ENCODE measurements at regions not wholly inside any gene's neighbourhood (a gene's known extent, or its start where the extent isn't known, plus 50 kb on each side); places are given as distances from the start of the nearest gene placed in this dataset.

DNA sequence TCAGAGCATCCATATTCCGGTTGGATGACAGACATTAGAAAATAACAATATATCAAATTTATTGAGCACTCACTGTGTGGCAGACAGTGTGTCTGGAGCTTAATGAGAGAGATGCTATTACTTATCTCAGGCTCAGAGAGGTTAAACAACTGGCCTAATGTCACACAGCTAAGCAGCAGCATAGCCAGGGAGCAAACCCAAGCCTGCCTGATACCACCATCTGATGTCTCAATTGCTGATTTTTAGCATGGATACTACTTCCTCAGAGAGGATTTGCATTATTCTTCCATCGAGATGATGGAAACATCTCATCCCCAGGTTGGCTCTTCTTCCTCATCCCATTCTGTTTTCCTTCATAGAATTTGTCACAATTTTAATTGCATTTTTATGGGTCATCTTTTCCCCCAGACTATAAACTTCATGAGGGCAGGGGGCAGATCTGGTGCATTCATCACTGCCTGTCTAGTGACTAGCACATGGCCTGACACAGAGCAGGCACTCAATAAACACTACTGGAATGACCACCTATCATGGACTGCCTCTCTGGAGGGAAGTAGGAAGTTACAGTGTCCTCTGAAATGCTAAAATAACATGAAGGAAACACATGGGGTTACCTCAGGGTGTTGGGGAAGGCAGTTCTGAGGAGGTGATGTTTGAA lies 344.8 kb upstream of the CCL2 start:
- TF ChIP-seq, protein P1, sequence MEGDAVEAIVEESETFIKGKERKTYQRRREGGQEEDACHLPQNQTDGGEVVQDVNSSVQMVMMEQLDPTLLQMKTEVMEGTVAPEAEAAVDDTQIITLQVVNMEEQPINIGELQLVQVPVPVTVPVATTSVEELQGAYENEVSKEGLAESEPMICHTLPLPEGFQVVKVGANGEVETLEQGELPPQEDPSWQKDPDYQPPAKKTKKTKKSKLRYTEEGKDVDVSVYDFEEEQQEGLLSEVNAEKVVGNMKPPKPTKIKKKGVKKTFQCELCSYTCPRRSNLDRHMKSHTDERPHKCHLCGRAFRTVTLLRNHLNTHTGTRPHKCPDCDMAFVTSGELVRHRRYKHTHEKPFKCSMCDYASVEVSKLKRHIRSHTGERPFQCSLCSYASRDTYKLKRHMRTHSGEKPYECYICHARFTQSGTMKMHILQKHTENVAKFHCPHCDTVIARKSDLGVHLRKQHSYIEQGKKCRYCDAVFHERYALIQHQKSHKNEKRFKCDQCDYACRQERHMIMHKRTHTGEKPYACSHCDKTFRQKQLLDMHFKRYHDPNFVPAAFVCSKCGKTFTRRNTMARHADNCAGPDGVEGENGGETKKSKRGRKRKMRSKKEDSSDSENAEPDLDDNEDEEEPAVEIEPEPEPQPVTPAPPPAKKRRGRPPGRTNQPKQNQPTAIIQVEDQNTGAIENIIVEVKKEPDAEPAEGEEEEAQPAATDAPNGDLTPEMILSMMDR (IDR thresholded peaks at IDR 0.05; ENCODE audit: control extremely low read depth, extremely low read depth): no peak
- H3K27me3 ChIP-seq (ENCODE audit: control insufficient read depth in 3 of 3, insufficient read depth in 3 of 3, low read length in 2 of 3): no peaks in the 10 kb centered on the region
- DNase-seq (no peak), ATAC-seq (ENCODE audit: insufficient read depth, low FRiP score) (no peak)
- H3K9ac ChIP-seq (ENCODE audit: insufficient read depth in 1 of 2, low read length in 2 of 2): no peak overlapping the region
- WGBS, 2 donors: 94 to 95% methylated on average over 2 of the region's 2 CpGs
- no peak overlapping the region for H3K4me3 ChIP-seq
- no peaks in the 10 kb centered on the region for H3K36me3 ChIP-seq (ENCODE audit: control insufficient read depth in 4 of 4, insufficient read depth in 4 of 4, low read length in 4 of 4)
- H3K27ac ChIP-seq (ENCODE audit: low read depth in 1 of 2, low read length in 1 of 2): no peak overlapping the region
- H3K4me1 ChIP-seq (ENCODE audit: control insufficient read depth in 5 of 5, insufficient read depth in 5 of 5, low read length in 5 of 5): no peaks in the 10 kb centered on the region
- peaks cover 0 to 3% (median 0%) of the 10 kb centered on the region in 4 donors for H3K9me3 ChIP-seq (ENCODE audit: control insufficient read depth in 4 of 4, insufficient read depth in 3 of 4, low read length in 3 of 4)

GRCh38 chr17:33914125-33914524 lies 341.0 kb upstream of the CCL2 start:
- Histone ChIP-seq H3K36me3 (ENCODE audit: control insufficient read depth in 4 of 4, insufficient read depth in 4 of 4, low read length in 4 of 4) (no peaks in the 10 kb centered on the region), H3K27me3 (ENCODE audit: control insufficient read depth in 3 of 3, insufficient read depth in 3 of 3, low read length in 2 of 3) (peaks cover 0 to 3% (median 0%) of the 10 kb centered on the region in 3 donors), H3K9ac (ENCODE audit: insufficient read depth in 1 of 2, low read length in 2 of 2) (no peak overlapping the region), H3K4me1 (ENCODE audit: control insufficient read depth in 5 of 5, insufficient read depth in 5 of 5, low read length in 5 of 5) (no peaks in the 10 kb centered on the region), H3K27ac (ENCODE audit: low read depth in 1 of 2, low read length in 1 of 2) (no peak overlapping the region), H3K4me3 (no peak overlapping the region), H3K9me3 (ENCODE audit: control insufficient read depth in 4 of 4, insufficient read depth in 3 of 4, low read length in 3 of 4) (peaks cover 0 to 3% (median 0%) of the 10 kb centered on the region in 4 donors)
- TF ChIP-seq, protein P1 (IDR thresholded peaks at IDR 0.05; ENCODE audit: control extremely low read depth, extremely low read depth): no peak
- no peak for ATAC-seq (ENCODE audit: insufficient read depth, low FRiP score)
- no peak for DNase-seq
- 77 to 81% methylated on average over 4 of the region's 4 CpGs for WGBS, 2 donors

- Histone ChIP-seq H3K4me1 (ENCODE audit: control insufficient read depth in 5 of 5, insufficient read depth in 5 of 5, low read length in 5 of 5) (no peaks in the 10 kb centered on the region), H3K27ac (ENCODE audit: low read depth in 1 of 2, low read length in 1 of 2) (no peak overlapping the region), H3K27me3 (ENCODE audit: control insufficient read depth in 3 of 3, insufficient read depth in 3 of 3, low read length in 2 of 3) (no peaks in the 10 kb centered on the region), H3K4me3 (no peak overlapping the region), H3K36me3 (ENCODE audit: control insufficient read depth in 4 of 4, insufficient read depth in 4 of 4, low read length in 4 of 4) (no peaks in the 10 kb centered on the region), H3K9me3 (ENCODE audit: control insufficient read depth in 4 of 4, insufficient read depth in 3 of 4, low read length in 3 of 4) (no peaks in the 10 kb centered on the region), H3K9ac (ENCODE audit: insufficient read depth in 1 of 2, low read length in 2 of 2) (no peak overlapping the region)
- TF ChIP-seq, protein P1 (IDR thresholded peaks at IDR 0.05; ENCODE audit: control extremely low read depth, extremely low read depth): no peak
- DNase-seq (no peak), ATAC-seq (ENCODE audit: insufficient read depth, low FRiP score) (no peak)
- WGBS, 2 donors: 68 to 77% methylated on average over 4 of the region's 4 CpGs
Measured at GRCh38 chr17:33922971-33923370, 332.1 kb upstream of the CCL2 start.

- ATAC-seq (ENCODE audit: insufficient read depth, low FRiP score) (no peak), DNase-seq (no peak)
- TF ChIP-seq, protein P1 (IDR thresholded peaks at IDR 0.05; ENCODE audit: control extremely low read depth, extremely low read depth): no peak
- H3K36me3 ChIP-seq (ENCODE audit: control insufficient read depth in 4 of 4, insufficient read depth in 4 of 4, low read length in 4 of 4): no peaks in the 10 kb centered on the region
- no peaks in the 10 kb centered on the region for H3K27me3 ChIP-seq (ENCODE audit: control insufficient read depth in 3 of 3, insufficient read depth in 3 of 3, low read length in 2 of 3)
- 82 to 87% methylated on average over 5 of the region's 5 CpGs for WGBS, 2 donors
- H3K9me3 ChIP-seq (ENCODE audit: control insufficient read depth in 4 of 4, insufficient read depth in 3 of 4, low read length in 3 of 4): no peaks in the 10 kb centered on the region
- H3K27ac ChIP-seq (ENCODE audit: low read depth in 1 of 2, low read length in 1 of 2): no peak overlapping the region
- no peak overlapping the region for H3K4me3 ChIP-seq
- no peak overlapping the region for H3K9ac ChIP-seq (ENCODE audit: insufficient read depth in 1 of 2, low read length in 2 of 2)
- no peaks in the 10 kb centered on the region for H3K4me1 ChIP-seq (ENCODE audit: control insufficient read depth in 5 of 5, insufficient read depth in 5 of 5, low read length in 5 of 5)
Measured at GRCh38 chr17:33924104-33924503, 331.0 kb upstream of the CCL2 start.

Measured in lung (tissue), 11 donors.